ENCODE measurements at regions not wholly inside any gene's neighbourhood (a gene's known extent, or its start where the extent isn't known, plus 50 kb on each side); places are given as distances from the start of the nearest gene placed in this dataset.

- TF ChIP-seq CTCF (IDR thresholded peaks at IDR 0.05) (no peak), POLR2AphosphoS5 (IDR thresholded peaks at IDR 0.05) (no peak), POLR2A (IDR thresholded peaks at IDR 0.05) (no peak)
Observed at GRCh38 chr5:56648460-56649034, 166.8 kb upstream of the MAP3K1 start.

Measured in suprapubic skin (tissue), 4 donors.